OCI-LY7 (cell line): ENCODE measurements at regions not wholly inside any gene's neighbourhood (a gene's known extent, or its start where the extent isn't known, plus 50 kb on each side); places are given as distances from the start of the nearest gene placed in this dataset.

Source experiments
- BruUV-seq: library from RNA; stranded (reverse); fragments of 400-500 nt; replicated peaks from 2 replicates; lab custom pipeline; 2021; lab: Mats Ljungman, UMichigan
- CTCF ChIA-PET: fragments of 300-600 bp; sonication (Branson Sonifier 250); formaldehyde crosslinking; loops from one replicate; lab custom pipeline; 2022; ENCODE audit warnings: antibody characterized with exemption; ENCODE audit not compliant: unreplicated experiment; lab: Charles Lee
- POLR2A ChIA-PET: fragments of 300-600 bp; sonication (Branson Sonifier 250); formaldehyde crosslinking; loops from one replicate; lab custom pipeline; 2022; ENCODE audit warnings: antibody characterized with exemption; lab: Charles Lee
- DNase-seq: peaks from one replicate; pipeline ENCODE4 v3.0.0-alpha.2; 2015; ENCODE audit warnings: low spot score
- H2AFZ ChIP-seq: fragments of 200-600 bp; sonication (generic), shearing (Covaris generic); 2 replicates; pipeline ENCODE4 v1.6.1; 2014; ENCODE audit warnings: mild to moderate bottlenecking, antibody characterized with exemption, low read length, moderate library complexity
- H3K27ac ChIP-seq: fragments of 200-600 bp; sonication (generic); 2 replicates; pipeline ENCODE4 v1.5.1; 2014; ENCODE audit warnings: mixed run types, low read depth, mild to moderate bottlenecking, moderate library complexity, low read length, inconsistent platforms; ENCODE audit not compliant: poor library complexity, severe bottlenecking
- H3K36me3 ChIP-seq: fragments of 200-600 bp; sonication (generic); 2 replicates; pipeline ENCODE4 v1.6.1; 2014; ENCODE audit warnings: mild to moderate bottlenecking, antibody characterized with exemption, low read length, moderate library complexity, mixed read lengths; ENCODE audit not compliant: insufficient read depth
- H3K4me1 ChIP-seq: fragments of 200-600 bp; sonication (generic); 2 replicates; pipeline ENCODE4 v1.5.1; 2014; ENCODE audit warnings: mild to moderate bottlenecking, low read length; ENCODE audit not compliant: insufficient read depth, poor library complexity, severe bottlenecking
- H3K4me2 ChIP-seq: fragments of 200-600 bp; sonication (generic); 2 replicates; pipeline ENCODE4 v1.6.1; 2014; ENCODE audit warnings: mild to moderate bottlenecking, low read length
- H3K4me3 ChIP-seq: fragments of 200-600 bp; sonication (generic); 2 replicates; pipeline ENCODE4 v1.5.1; 2014; ENCODE audit warnings: mild to moderate bottlenecking, low read depth, low read length; ENCODE audit not compliant: poor library complexity, severe bottlenecking
- H3K79me2 ChIP-seq: fragments of 200-600 bp; sonication (generic); 2 replicates; pipeline ENCODE4 v1.6.1; 2016; ENCODE audit warnings: low read depth, mild to moderate bottlenecking, low read length, moderate library complexity, mixed read lengths; ENCODE audit not compliant: insufficient read depth
- H3K9me2 ChIP-seq: fragments of 200-600 bp; sonication (generic); 2 replicates; pipeline ENCODE4 v1.6.1; 2016; ENCODE audit warnings: mild to moderate bottlenecking, low read length, mixed read lengths; ENCODE audit not compliant: insufficient read depth
- H3K9me3 ChIP-seq: fragments of 200-600 bp; sonication (generic); 2 replicates; pipeline ENCODE4 v1.6.1; 2014; ENCODE audit warnings: mild to moderate bottlenecking, mixed run types, low read length, mixed read lengths
- H4K20me1 ChIP-seq: fragments of 200-600 bp; sonication (generic); 2 replicates; pipeline ENCODE4 v1.6.1; 2014; ENCODE audit warnings: mild to moderate bottlenecking, antibody characterized with exemption, low read length, moderate library complexity, mixed read lengths; ENCODE audit not compliant: insufficient read depth
- CTCF ChIP-seq: fragments of 200-600 bp; sonication (generic); conservative IDR thresholded peaks from 2 replicates; pipeline ENCODE4 v1.5.1; 2014; ENCODE audit warnings: mild to moderate bottlenecking, antibody characterized with exemption, low read length, moderate library complexity, mixed read lengths
- EZH2phosphoT487 ChIP-seq: fragments of 200-600 bp; sonication (generic); IDR thresholded peaks from 2 replicates; pipeline ENCODE4 v1.6.1; 2018; ENCODE audit warnings: low read depth, borderline replicate concordance, mild to moderate bottlenecking, mixed run types, antibody characterized with exemption, low read length, moderate library complexity, mixed read lengths
- intact Hi-C: fragments of 100-400 bp; cut with micrococcal nuclease; formaldehyde crosslinking; loops from one replicate; pipeline ENCODE4 v1.10.0; 2022; ENCODE audit not compliant: unreplicated experiment

GRCh38 chr2:71777946-71778345, 324.6 kb downstream of the DYSF start:
- Histone ChIP-seq H3K79me2 (no peaks in the 10 kb centered on the region), H3K36me3 (no peaks in the 10 kb centered on the region), H3K4me2 (no peak overlapping the region), H3K9me2 (no peaks in the 10 kb centered on the region), H3K27ac (no peak overlapping the region), H3K4me1 (no peaks in the 10 kb centered on the region), H3K9me3 (no peaks in the 10 kb centered on the region), H2AFZ (no peak overlapping the region), H3K4me3 (no peak overlapping the region), H4K20me1 (no peaks in the 10 kb centered on the region)
- TF ChIP-seq EZH2phosphoT487, result no peak
- TF ChIP-seq CTCF, result no peak
- DNase-seq, result no peak
- CTCF ChIA-PET, result no interaction called here
- POLR2A ChIA-PET, result no interaction called here
- intact Hi-C loops, result no loop called here
- BruUV-seq, result no TSS peak

GRCh38 chr2:71776227-71776626, 322.9 kb downstream of the DYSF start:
- H3K9me2 ChIP-seq, result no peaks in the 10 kb centered on the region
- no peak overlapping the region for H3K4me3 ChIP-seq
- no peaks in the 10 kb centered on the region for H3K79me2 ChIP-seq
- DNase-seq, result no peak
- ChIA-PET CTCF (no interaction called here), POLR2A (no interaction called here)
- H3K9me3 ChIP-seq, result no peaks in the 10 kb centered on the region
- TF ChIP-seq CTCF, result no peak
- TF ChIP-seq EZH2phosphoT487, result no peak
- no peak overlapping the region for H2AFZ ChIP-seq
- BruUV-seq, result no TSS peak
- H4K20me1 ChIP-seq, result no peaks in the 10 kb centered on the region
- H3K4me1 ChIP-seq, result no peaks in the 10 kb centered on the region
- H3K4me2 ChIP-seq, result no peak overlapping the region
- H3K36me3 ChIP-seq, result no peaks in the 10 kb centered on the region
- no peak overlapping the region for H3K27ac ChIP-seq
- intact Hi-C loops, result no loop called here

GRCh38 chr2:71773218-71773617, 319.9 kb downstream of the DYSF start:
- DNase-seq, result no peak
- Histone ChIP-seq H2AFZ (no peak overlapping the region), H3K4me3 (no peak overlapping the region), H3K4me1 (no peaks in the 10 kb centered on the region), H3K27ac (no peak overlapping the region), H4K20me1 (no peaks in the 10 kb centered on the region), H3K36me3 (no peaks in the 10 kb centered on the region), H3K4me2 (no peak overlapping the region), H3K79me2 (no peaks in the 10 kb centered on the region), H3K9me3 (no peaks in the 10 kb centered on the region), H3K9me2 (no peaks in the 10 kb centered on the region)
- intact Hi-C loops, result no loop called here
- CTCF ChIA-PET, result no interaction called here
- POLR2A ChIA-PET, result no interaction called here
- BruUV-seq, result no TSS peak
- no peak for TF ChIP-seq EZH2phosphoT487
- no peak for TF ChIP-seq CTCF
